Hematopoietic multipotent progenitor cell treated with erythropoietin and hydrocortisone succinate and interleukin-3 and kit ligand, for 8 days (in vitro differentiated cells): ENCODE measurements at regions not wholly inside any gene's neighbourhood (a gene's known extent, or its start where the extent isn't known, plus 50 kb on each side); places are given as distances from the start of the nearest gene placed in this dataset.

Experiments
- DNase-seq: peaks from one replicate; pipeline ENCODE4 v3.0.0-alpha.2; 2015

DNA sequence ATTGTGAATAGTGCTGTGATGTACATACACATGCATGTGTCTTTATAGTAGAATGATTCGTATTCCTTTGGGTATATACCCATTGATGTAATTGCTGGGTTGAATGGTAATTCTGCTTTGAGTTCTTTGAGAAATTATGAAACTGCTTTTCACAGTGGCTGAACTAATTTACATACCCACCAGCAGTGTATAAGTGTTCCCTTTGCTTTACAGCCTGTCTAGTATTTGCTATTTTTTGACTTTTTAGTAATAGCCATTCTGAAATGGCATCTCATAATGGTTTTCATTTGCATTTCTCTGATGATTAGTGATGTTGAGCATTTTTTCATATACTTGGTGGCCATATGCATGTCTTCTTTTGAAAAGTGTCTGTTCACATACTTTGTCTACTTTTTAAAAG, 54.5 kb upstream of the FAM78B start:
- DNase-seq = no peak

DNA sequence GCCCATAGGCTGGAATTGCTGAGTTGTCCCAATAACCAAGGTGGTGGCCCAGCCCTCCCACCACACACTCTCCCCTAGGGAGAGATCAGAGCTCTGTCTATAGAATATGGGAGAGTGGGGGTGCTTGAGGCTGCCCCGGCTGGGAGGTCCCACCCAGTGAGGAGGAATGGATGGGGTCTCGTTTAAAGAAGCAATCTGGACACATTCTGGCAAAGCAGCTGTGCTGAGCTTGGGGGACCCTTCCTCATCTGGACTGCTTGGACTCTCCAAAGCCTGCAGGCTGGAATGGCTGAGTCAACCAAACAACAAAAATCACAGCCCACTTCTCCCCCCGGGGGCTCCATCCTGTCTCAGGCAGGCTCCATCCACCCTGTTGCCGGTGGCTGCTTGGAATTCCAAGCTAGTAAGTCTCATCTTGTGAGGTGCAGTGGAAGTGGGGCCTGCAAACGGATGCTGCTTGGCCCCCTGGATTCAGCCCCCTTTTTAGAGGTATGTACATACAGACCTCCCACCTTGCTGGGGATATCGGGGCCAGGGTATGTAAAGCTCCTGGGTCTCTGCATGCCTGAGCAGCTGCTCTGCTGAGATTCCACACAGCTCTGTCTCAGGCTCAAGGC, 67.1 kb upstream of the FAM78B start:
- no peak for DNase-seq

DNA sequence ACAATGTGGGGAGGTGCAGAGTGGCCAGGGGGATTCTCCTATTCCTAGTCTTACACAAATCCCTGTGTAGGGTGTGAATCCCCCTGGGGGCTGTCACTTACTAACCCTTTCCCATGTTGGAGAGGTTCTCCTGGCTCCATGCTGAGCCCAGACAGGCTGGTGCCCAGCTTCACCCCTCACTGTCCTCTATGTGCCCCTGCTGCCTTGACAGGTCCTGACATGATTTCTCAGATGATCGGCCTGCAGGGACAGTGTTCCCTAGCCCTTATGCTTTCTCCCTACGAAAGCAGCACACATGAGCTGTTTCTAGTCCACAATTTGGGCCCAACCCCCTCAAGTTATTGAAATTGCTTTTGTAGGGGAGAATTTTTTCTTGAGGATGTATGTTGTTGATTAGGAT, 68.9 kb upstream of the FAM78B start:
- DNase-seq = no peak

DNA sequence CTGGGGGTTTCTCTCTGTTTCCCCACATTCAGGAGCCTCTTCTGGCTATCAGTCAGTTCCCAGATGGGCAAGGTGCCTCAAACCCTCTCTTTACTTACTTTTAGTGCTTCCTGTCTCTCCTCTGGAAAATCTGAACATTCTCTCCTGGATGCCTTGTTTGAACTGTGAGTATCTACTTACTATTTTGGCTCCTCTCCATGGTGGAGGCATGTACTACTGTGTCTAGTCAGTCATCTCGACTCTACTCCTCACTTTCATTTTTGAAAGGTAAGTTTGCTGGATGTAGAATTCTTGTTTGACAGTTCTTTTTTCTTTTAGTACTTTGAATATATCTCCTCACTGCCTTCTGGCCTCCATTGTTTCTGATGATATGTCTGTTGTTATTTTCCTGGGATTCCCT, 70.9 kb upstream of the FAM78B start:
- DNase-seq = no peak

DNA sequence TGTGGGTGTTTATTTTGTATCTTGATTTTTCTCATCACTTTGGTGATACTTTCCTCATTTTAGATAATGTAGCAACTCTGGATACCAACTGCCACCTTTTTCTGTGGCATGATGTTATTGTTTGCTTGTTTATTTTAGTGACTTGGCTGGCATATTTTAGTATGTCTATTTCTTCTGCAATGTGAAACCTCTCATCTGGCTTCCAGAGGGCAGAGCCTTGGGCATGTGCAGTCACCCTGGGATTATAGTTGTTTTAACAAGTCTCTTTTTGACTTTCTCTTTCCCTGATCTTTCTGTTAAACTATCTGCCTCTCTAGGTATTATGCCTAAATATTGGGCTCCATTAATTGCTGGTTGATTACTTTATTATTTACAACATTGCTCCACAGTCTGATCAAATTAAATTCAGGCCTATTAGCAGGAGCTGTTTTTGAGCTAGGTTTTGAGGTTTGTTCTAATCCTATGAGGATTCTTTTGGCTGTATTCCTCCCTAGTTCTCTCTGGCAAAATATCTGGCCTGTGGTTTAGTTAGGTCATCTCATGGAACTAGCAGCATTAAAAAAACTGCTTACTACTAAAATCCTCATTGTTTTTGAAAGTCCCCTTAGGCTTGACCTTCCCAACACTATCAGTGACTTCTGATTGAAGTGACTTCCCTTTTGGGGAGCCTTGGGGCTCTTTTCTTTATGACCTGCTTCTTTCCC, 86.4 kb upstream of the FAM78B start:
- DNase-seq = no peak

DNA sequence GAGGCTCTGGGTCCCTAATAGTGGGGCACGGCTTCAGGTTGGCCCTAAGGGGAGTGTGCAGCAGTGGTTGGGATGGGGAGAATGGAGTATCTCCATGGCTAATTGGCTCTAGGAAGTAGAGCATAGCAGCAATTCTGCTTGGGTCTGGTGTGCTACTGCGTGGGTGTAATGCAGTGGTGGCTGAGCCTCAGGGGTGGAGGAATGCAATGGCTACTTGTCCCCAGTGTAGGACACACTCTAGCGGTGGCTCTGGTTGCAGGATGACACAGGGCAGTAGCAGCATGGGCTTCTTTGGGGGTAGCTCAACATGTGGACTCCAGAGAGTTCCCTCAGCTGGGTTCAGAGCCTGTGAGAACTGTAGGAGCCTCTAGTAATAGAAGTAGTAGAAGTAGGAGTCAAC, 91.2 kb upstream of the FAM78B start:
- DNase-seq = no peak

DNA sequence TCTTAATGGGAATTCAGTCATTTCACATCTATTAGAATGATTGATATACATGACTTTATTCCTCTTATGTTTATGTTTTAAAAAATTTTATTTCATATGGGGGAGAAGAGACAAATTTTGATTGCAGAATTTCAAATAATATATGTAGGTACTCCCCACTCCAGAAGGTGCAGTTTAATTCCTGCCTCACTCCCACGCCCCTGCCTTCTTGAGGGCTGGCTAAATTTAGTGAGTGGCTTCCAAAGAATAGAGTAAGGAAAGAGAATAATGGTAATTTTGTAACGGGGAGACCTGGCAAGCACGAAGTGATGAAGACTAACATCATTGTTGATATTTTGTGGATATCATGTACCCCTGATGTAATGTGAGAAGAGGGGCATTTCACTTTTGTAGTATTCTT, 94.7 kb upstream of the FAM78B start:
- DNase-seq = no peak

DNA sequence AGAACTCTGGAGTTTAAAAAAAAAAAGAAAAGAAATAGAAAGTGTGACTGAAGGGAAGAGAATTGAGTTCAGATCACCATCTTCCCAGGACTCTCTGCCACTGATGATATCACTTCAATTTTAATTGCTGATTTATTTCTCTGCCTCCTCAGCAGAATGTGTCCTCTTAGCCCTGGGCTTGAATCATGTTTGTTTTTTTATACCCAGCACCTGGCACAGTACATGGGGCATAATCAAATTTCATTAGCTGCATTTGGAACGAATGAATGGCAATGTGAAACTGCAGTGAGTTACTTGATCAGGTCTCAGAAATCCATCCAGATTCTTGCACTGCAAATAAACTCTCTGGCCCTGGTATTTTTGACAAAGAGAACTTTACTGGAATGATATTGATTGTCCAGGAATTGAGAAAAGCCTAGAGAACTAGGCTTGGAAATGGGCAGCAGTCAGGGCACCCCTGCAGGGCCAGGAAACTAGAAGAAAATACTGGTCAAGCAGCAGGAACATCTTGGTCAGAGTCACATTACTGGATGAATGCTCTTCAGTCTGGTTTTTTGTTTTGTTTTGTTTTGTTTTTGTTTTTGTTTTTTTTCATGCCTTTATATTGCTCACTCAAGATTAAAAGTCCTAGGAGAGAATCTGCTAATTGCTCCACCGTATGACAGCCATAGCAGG, 103.8 kb upstream of the FAM78B start:
- no peak for DNase-seq

DNA sequence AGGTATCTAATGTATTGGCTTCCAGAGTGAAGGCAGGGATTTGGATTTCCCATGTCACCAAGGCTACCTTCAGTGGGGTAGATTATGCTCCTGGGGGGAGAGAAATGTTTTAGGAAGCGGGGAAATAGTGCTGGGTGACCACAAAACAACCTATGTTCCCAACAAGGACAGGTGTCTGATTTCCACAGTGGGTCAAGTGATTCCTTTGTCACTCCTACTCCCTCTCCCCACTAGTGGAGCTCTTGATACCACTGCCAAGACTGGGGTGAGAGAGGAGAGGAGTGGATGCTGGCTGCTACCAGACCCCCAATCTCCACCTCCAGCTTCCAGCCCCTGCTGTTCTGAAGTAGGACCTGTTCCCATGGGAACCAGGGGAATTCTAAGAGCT, 104.3 kb upstream of the FAM78B start:
- DNase-seq = no peak

DNA sequence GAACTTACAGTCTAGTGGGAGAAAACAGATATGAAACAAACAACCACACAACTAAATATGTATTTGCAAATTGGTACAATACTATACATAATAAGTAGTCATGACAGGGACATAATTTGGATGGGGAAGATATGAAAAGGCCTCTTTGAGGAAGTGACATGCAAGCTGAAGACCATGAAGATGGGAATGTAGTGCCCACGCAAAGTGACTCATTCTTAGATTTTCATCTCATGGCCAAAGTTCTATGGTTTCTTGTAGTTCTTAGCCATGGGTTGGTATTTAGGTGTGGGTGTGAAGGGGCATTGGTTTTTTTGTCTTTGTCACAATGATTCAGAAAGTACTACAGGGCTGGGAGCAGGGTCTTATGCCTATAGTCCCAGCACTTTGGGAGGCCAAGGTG, 105.4 kb upstream of the FAM78B start:
- no peak for DNase-seq

DNA sequence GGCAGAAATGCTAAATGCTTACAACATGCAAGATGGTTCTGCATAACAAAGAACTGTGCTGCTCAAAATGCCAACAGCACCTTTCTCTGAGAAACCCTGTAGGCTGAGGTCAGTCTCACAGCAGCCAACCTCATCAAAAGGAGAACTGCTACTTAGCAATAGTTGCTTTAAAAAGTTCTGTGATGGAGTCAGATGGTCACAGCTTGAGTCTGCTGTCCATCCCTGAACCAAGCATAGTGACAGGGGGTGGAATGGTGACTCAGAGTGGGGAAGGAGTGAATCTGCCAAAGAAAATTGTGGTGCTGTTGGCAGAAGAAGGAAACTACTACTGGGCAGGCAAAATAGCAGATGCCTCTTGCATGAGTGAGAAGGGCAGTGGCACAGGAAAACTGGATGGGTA, 106.0 kb upstream of the FAM78B start:
- DNase-seq = no peak

DNA sequence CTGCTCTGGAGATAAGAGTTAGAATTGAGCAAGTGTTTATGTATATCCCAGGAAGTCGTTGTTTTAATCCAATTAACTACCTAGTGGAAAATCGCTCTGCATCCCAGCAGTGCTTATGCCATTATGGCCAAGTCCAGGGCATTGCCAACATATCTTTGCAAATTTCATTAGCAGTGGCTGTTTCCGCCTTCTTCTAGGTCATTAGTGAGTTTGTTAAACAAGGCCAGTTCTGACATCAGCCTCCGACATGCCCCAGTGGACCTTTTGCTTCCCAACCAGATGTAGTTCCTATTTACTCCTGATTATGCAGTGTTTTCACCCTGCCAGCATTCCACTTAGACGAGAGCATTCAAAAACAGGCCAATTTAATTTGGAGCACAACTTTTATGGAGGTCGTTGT, 106.8 kb upstream of the FAM78B start:
- no peak for DNase-seq

DNA sequence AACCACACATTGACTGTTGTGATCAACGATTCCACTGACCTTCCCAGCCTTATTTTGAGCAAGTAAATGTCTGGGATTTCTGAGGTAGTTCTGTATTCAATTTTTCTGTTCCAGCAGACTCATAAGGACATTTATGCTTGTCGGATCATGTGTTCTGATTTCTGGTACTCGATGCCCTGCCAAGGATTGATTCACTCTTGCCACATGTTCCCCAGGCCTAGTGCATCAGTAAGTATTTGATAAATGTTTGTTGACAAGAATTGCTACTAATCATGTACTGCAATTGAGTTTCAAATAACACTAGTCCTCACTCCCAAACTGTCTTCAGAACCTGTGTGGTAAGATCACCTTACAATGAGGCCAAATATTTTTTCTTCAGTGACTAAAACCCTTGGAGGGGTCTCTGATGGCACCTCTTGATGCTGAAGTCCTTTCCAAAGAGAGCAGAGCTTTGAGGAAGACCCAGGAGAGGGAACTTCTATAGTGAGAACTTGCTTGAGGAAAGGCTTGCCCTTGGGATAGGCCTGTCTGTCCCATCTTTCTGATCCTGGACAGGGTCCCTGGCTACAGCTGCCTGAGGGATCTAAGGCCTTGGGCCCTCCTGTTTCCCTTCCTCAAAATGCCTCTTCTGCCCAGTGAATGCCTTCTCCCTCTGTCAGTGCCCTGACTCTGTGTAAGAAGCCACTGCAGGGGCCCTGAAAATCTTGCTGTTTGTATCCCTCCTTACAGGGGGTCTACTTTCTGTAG, 115.8 kb upstream of the FAM78B start:
- DNase-seq = no peak

DNA sequence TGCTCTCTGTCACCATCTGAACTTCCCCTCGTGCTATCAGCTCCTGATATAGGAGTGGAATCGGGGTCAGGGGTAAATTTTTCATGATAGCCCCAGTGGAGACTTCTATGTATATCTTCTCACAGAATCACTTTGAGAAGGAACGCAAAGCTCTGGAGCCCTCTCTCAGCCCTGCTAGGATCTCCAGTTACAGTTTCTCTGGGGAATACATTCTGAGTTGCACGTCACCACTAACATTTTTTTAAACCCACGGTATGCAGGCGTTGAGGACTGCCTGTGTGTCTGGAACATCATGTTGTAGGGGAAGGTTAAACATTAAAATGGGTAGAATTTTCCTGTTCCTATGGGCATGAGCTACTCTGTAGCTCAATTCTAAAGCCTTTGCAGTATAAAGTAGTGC, 116.4 kb upstream of the FAM78B start:
- DNase-seq = no peak

DNA sequence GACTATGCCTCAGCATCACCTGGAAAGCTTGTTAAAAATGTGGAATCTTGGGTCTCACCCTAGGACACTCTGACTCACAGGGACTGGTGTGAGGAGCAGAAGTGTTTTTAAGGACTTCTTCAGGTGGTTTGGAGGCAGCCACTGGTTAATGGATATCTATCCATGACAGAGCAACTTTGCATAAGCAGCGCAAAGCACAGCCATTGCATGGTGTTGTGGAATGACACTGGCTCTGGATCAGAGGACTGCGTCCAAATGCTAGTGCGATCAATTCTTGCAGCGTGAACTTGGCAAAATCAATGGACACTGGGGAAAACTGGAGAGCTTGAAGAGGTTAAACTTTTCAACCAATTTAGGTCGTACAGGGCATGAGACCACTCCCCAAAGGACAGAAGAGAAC, 116.8 kb upstream of the FAM78B start:
- DNase-seq = no peak

DNA sequence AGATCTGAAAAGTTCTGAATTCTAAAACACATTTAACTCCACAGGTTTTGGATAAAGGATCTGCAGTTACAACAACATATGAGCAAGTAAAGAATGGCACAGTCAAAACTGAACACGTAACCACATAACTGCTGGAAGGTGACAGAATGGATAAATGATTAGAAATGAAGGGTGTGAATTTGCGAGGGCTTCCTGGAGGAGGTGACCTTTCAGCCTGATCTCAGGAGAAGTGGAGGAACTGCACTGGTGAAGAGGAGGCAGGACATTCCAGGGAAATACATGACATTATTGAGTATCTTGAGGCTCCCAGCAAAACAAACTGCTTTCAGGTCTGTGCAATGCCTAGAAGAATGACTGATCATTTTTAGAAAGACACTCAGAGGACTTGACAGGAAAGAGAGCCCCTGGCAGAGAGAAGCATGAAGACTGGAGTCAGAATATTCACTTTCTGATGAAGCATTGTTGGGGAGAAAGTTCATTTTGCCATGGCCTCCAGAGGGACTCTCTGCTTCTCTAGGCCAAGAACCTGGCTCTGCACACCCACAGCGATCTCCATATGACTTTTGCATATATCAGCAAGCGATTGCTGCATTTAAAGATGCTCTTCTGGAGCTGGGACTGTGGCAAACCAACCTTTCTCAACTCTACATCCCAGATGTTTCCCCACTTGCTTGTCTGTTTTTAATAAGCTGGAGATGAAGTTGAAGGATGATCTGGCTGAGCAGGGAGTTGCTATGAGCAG, 122.7 kb upstream of the FAM78B start:
- no peak for DNase-seq

DNA sequence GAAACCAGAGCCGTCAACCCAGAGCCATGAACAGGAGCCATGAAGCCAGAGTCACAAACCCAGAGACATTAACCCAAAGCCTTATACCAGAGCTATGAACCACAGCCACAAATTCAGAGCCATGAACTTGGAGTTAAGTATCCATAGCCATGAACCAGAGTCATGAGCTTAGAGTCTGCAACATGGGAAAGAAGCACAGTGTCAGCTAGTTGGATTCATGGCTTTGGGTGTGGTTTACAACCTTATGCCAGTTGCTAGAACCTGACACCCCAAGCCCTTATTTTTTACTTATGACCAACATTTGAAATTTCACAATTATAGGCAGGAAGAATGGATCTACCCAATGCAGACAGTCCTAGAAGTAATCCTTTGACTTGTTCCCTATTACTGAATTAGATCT, 128.9 kb upstream of the FAM78B start:
- DNase-seq = no peak

DNA sequence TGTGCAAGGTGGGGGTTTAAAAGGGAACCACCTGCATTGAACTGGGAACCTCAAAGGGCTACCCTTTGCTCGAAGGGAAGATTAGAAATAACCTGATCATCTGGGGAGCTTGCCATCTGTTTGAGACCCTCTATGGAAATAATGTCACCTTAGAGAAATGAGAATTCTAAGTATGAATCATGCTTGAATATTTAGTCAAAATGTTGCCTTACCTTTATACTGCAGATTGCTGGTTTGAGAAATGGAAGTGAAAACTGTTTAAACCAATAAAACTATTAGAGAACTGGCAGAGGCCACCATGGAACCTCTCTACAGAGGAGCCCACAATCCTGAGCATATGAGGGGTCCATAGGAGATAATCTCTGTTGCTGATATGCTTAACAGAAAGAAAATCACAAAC, 131.2 kb upstream of the FAM78B start:
- no peak for DNase-seq

DNA sequence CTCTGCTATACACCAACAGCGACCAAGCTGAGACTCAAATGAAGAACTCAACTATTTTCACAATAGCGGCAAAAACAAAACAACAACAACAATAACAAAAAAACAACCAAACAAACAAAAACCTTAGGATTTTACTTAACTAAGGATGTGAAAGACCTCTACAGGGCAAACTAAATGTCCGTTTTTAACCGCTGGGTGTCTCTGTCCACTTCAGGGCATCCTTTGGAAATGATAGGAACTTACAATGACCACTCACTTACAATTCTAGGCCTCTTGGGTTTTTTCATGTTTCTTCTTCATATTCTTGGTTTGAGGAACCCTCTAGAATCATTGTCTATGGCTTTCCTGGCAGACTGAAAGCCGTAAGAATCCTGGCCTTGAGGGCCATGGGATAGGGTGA, 134.0 kb upstream of the FAM78B start:
- no peak for DNase-seq

DNA sequence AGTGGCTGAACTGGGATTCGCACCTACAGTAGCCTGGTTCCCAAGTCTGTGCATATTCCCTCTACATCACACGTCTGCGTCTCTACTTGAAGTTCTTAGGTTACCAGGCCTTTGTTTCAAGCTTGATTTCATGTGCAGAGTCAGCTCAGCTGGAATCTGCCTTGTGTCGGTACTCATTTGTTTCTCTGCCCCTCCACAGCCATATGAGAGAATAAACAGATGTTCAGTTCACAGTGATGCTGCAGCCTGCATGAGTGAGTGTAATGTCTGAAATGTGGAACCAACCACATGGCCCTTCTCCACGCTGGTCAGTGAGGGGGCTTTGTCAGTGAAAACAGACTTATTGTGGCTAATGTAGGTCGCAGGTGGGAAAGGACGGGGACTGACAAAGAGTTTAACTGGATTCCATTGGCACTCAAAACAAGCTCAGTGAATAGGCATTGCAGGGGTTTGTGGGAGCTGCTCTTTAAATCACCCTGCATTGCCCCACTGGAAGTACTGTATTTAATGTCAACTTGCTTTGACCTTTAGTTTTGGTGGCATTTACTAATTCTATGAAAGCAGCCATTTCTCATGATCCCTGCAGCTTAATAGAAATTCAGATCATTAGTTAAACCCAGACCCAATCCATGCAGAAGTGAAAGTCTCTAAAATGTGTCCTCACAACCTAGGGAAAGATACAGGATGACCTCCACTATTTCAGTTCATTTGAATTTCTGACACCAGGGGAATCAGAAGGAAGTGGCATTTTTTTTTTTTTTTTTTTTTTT, 136.4 kb upstream of the FAM78B start:
- DNase-seq = no peak

DNA sequence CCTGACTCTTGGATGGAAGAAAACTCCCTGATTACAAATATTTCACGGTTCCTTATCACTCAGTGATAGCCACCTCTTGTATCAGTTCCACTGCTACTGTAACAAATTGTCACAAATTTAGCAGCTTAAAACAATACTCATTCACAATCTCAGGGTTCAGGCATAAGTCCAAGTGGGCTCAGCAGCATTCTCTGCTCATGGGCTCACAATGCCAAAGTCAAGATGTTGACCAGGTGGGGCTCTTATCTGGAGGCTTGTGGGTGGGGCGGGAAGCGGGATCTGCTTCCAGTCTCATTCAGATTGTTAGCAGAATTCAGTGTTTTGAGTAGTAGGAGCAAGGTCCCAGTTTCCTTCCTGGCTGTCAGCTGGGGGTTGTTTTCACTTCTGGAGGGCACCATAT, 137.3 kb upstream of the FAM78B start:
- no peak for DNase-seq

DNA sequence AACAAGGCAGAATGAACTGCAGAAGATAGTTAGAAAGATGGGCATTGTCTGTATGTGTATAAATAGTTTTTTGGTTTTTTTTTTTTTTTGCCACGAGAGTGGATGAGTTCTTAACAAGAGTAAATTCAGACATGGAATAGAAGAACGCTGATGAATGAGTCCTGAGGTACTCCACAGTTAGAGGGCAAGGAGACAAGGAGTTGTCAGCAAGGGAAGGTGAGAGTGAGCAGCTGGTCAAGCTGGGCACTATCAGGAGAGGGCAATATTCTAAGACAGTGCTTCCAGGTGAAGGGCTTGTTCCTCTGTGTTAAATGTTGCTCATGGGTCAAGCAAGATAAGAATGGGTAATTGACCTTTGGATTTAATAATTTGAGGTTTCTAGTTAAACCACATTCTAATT, 138.6 kb upstream of the FAM78B start:
- no peak for DNase-seq
